Mesenchymal stem cell (in vitro differentiated cells and primary cell): ENCODE measurements at regions not wholly inside any gene's neighbourhood (a gene's known extent, or its start where the extent isn't known, plus 50 kb on each side); places are given as distances from the start of the nearest gene placed in this dataset.

Source experiments
- DNase-seq: peaks from one replicate; pipeline ENCODE4 v3.0.0-alpha.2; 2013
- H2AFZ ChIP-seq: one replicate; pipeline ENCODE4 v1.6.1; 2013; ENCODE audit warnings: low read depth, mild to moderate bottlenecking, control low read depth, inconsistent platforms, low read length, moderate library complexity
- H2AK5ac ChIP-seq: 2 replicates; pipeline ENCODE4 v1.6.1; 2013; ENCODE audit warnings: low read length, moderate library complexity, mild to moderate bottlenecking, inconsistent platforms; ENCODE audit not compliant: severe bottlenecking
- H2BK120ac ChIP-seq: one replicate; pipeline ENCODE4 v1.6.1; 2013; ENCODE audit warnings: low read depth, mild to moderate bottlenecking, inconsistent platforms, low read length, moderate library complexity
- H2BK12ac ChIP-seq, 2 experiments: one replicate each; pipeline ENCODE4 v1.6.1; 2013; ENCODE audit warnings: inconsistent platforms in 2 of 2, low read length in 2 of 2, mild to moderate bottlenecking in 2 of 2, moderate library complexity in 2 of 2, control low read depth in 1 of 2
- H2BK15ac ChIP-seq: one replicate; pipeline ENCODE4 v1.6.1; 2013; ENCODE audit warnings: mild to moderate bottlenecking, low read depth, inconsistent platforms; ENCODE audit not compliant: poor library complexity, severe bottlenecking
- H2BK5ac ChIP-seq: 2 replicates; pipeline ENCODE4 v1.6.1; 2013; ENCODE audit warnings: low read depth, mild to moderate bottlenecking, low read length, control low read depth, inconsistent platforms; ENCODE audit not compliant: poor library complexity, severe bottlenecking
- H3K14ac ChIP-seq, 2 experiments: one replicate each; pipeline ENCODE4 v1.6.1; 2013; ENCODE audit warnings: inconsistent platforms in 2 of 2, low read length in 2 of 2, control low read depth in 1 of 2, mild to moderate bottlenecking in 1 of 2, moderate library complexity in 1 of 2
- H3K18ac ChIP-seq, 2 experiments: one replicate each; pipeline ENCODE4 v1.6.1; 2013; ENCODE audit warnings: inconsistent platforms in 2 of 2, low read length in 2 of 2, control low read depth in 1 of 2, low read depth in 1 of 2, mild to moderate bottlenecking in 1 of 2
- H3K23ac ChIP-seq, 2 experiments: one replicate each; pipeline ENCODE4 v1.6.1; 2013; ENCODE audit warnings: inconsistent platforms in 2 of 2, low read length in 2 of 2, mild to moderate bottlenecking in 2 of 2, moderate library complexity in 2 of 2, control low read depth in 1 of 2
- H3K27ac ChIP-seq: 2 replicates; pipeline ENCODE4 v1.5.1; 2013; ENCODE audit warnings: mild to moderate bottlenecking, moderate library complexity, low read length, control low read depth, inconsistent platforms; ENCODE audit not compliant: poor library complexity, severe bottlenecking
- H3K27me3 ChIP-seq, 2 experiments: 2 replicates each; pipeline versions ENCODE4 v1.6.1 to v1.7.0; 2013; ENCODE audit warnings: low read length in 2 of 2, mild to moderate bottlenecking in 2 of 2, moderate library complexity in 2 of 2, control low read depth in 1 of 2, inconsistent platforms in 1 of 2; ENCODE audit not compliant: control insufficient read depth in 1 of 2, insufficient read depth in 1 of 2
- H3K36me3 ChIP-seq, 2 experiments: 2 replicates each; pipeline versions ENCODE4 v1.6.1 to v1.7.0; 2013; ENCODE audit warnings: low read length in 2 of 2, control low read depth in 1 of 2, inconsistent platforms in 1 of 2, low read depth in 1 of 2, mild to moderate bottlenecking in 1 of 2; ENCODE audit not compliant: insufficient read depth in 2 of 2, control insufficient read depth in 1 of 2
- H3K4ac ChIP-seq, 2 experiments: one replicate each; pipeline ENCODE4 v1.6.1; 2013; ENCODE audit warnings: inconsistent platforms in 2 of 2, low read length in 2 of 2, mild to moderate bottlenecking in 2 of 2, moderate library complexity in 2 of 2, control low read depth in 1 of 2, low read depth in 1 of 2
- H3K4me1 ChIP-seq: 2 replicates; pipeline ENCODE4 v1.6.1; 2013; ENCODE audit warnings: low read depth, low read length, control low read depth; ENCODE audit not compliant: control insufficient read depth, insufficient read depth
- H3K4me2 ChIP-seq: 2 replicates; pipeline ENCODE4 v1.6.1; 2013; ENCODE audit warnings: low read length, mild to moderate bottlenecking, inconsistent platforms; ENCODE audit not compliant: poor library complexity, severe bottlenecking
- H3K4me3 ChIP-seq, 2 experiments: 2 replicates each; pipeline versions ENCODE4 v1.5.1 to v1.7.0; 2013; ENCODE audit warnings: low read length in 2 of 2, mild to moderate bottlenecking in 2 of 2, control low read depth in 1 of 2, low read depth in 1 of 2; ENCODE audit not compliant: insufficient read depth in 1 of 2
- H3K79me1 ChIP-seq: replicated peaks from 2 replicates; pipeline ENCODE4 v1.6.1; 2013; ENCODE audit warnings: mild to moderate bottlenecking, control low read depth, low read length, inconsistent platforms; ENCODE audit not compliant: poor library complexity, severe bottlenecking
- H3K9ac ChIP-seq: 2 replicates; pipeline ENCODE4 v1.7.0; 2013; ENCODE audit warnings: mild to moderate bottlenecking, low read length, moderate library complexity
- H3K9me3 ChIP-seq: 2 replicates; pipeline ENCODE4 v1.7.0; 2013; ENCODE audit warnings: mild to moderate bottlenecking, low read length; ENCODE audit not compliant: control insufficient read depth
- H4K8ac ChIP-seq: one replicate; pipeline ENCODE4 v1.6.1; 2013; ENCODE audit warnings: inconsistent platforms, mild to moderate bottlenecking, low read length, moderate library complexity
- H4K91ac ChIP-seq: one replicate; pipeline ENCODE4 v1.6.1; 2013; ENCODE audit warnings: mild to moderate bottlenecking, low read length, inconsistent platforms
- WGBS: methylation state at CpG from one replicate; pipeline ENCODE4 v1.1.7; 2013; ENCODE audit warnings: mixed read lengths; 5-methylcytosine and 5-hydroxymethylcytosine counted together

DNA sequence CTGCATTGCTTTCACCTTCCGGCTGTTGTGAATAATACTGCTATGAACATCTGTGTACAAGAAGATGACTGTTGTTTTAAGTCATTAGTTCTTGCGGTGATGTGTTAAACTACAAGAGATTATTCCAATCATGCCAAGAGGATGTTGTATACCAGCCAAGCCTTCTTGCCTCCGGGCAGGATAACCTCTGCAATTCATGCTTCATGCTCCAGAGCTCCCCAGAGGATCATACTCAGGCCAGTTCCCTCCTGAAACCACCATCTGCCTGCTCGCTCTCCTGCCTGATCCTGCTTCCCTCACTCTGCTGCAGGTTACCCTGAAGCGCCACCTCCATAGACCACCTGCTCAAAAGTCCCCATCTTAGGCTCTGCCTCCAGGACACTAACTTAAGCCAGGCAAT is 187.1 kb upstream of the PROK2 start:
- Histone ChIP-seq H4K8ac (no peak overlapping the region), H2AFZ (no peak overlapping the region), H3K9ac (no peak overlapping the region), H3K4me1 (no peaks in the 10 kb centered on the region), H2BK120ac (no peak overlapping the region), H2BK15ac (no peak overlapping the region), H3K9me3 (peaks cover 5% of the 10 kb centered on the region), H4K91ac (no peak overlapping the region), H3K4me3 (no peak overlapping the region), H2BK12ac (no peak overlapping the region), H3K4me2 (no peak overlapping the region), H3K27me3 (peaks cover 13 to 76% of the 10 kb centered on the region in 2 experiments), H3K4ac (no peak overlapping the region), H2BK5ac (no peak overlapping the region), H3K14ac (no peak overlapping the region), H3K36me3 (no peaks in the 10 kb centered on the region), H3K79me1 (no peaks in the 10 kb centered on the region), H3K27ac (no peak overlapping the region), H3K18ac (no peak overlapping the region), H2AK5ac (no peak overlapping the region), H3K23ac (no peak overlapping the region)
- DNase-seq: no peak
- 88% methylated on average over 5 of the region's 5 CpGs for WGBS

DNA sequence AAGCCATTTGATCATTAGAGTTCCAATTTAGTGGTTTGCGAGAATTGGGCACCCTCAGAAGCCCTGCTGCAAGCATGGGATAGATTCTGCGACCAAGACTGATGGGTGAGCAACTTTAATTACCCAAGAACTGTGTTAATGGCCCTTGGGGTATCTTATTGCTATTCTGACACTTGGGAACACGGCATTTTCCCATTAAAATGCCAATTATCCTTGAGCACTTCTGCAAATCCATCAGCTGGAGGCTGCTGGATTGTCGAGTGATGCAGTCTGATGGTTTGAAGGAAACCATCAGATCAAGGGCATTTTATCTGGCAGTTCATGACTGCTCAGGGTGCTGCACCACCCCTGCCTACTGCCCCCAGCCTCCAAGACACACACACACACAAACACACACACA is 183.6 kb upstream of the PROK2 start:
- whole genome bisulfite sequencing: 72% methylated on average over 3 of the region's 4 CpGs
- peaks cover 21 to 81% of the 10 kb centered on the region in 2 experiments for H3K27me3 ChIP-seq
- H3K27ac ChIP-seq: no peak overlapping the region
- H2AFZ ChIP-seq: no peak overlapping the region
- no peak overlapping the region for H2BK15ac ChIP-seq
- H4K8ac ChIP-seq: no peak overlapping the region
- no peak overlapping the region for H3K4ac ChIP-seq
- no peaks in the 10 kb centered on the region for H3K9me3 ChIP-seq
- no peaks in the 10 kb centered on the region for H3K36me3 ChIP-seq
- no peak overlapping the region for H2AK5ac ChIP-seq
- no peaks in the 10 kb centered on the region for H3K4me1 ChIP-seq
- no peak overlapping the region for H3K9ac ChIP-seq
- H3K14ac ChIP-seq: no peak overlapping the region
- no peak overlapping the region for H2BK5ac ChIP-seq
- no peak overlapping the region for H2BK120ac ChIP-seq
- H3K23ac ChIP-seq: no peak overlapping the region
- no peak overlapping the region for H4K91ac ChIP-seq
- no peaks in the 10 kb centered on the region for H3K79me1 ChIP-seq
- no peak overlapping the region for H3K4me2 ChIP-seq
- no peak for DNase-seq
- no peak overlapping the region for H2BK12ac ChIP-seq
- H3K4me3 ChIP-seq: no peak overlapping the region
- H3K18ac ChIP-seq: no peak overlapping the region

DNA sequence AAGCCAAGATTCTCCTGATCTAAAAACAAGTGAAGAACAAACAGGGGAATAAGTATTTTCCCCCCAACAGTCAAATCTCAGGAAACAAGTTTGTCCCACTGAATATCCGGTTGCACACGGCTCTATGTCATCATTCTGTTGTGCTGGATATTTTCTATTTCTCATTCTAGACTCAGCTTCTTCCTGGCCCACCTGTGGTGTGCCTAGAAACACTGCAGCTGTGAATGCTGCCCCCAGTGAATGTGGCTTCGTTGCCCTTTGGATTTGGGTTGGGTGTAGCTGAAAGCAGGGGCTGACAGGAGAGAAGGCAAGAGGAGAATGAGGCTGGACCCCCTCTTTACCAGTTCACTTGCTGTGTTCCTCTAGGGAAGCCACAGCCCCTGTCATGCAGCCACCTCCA is 181.2 kb upstream of the PROK2 start:
- Histone ChIP-seq H3K4me1 (no peaks in the 10 kb centered on the region), H3K18ac (no peak overlapping the region), H3K36me3 (no peaks in the 10 kb centered on the region), H3K4me2 (no peak overlapping the region), H3K27me3 (peaks cover 18 to 79% of the 10 kb centered on the region in 2 experiments), H3K9me3 (no peaks in the 10 kb centered on the region), H2BK12ac (no peak overlapping the region), H3K4ac (no peak overlapping the region), H2BK15ac (no peak overlapping the region), H4K8ac (no peak overlapping the region), H3K9ac (no peak overlapping the region), H2BK5ac (no peak overlapping the region), H3K79me1 (no peaks in the 10 kb centered on the region), H2AK5ac (no peak overlapping the region), H3K4me3 (no peak overlapping the region), H3K23ac (no peak overlapping the region), H2AFZ (no peak overlapping the region), H3K27ac (no peak overlapping the region), H2BK120ac (no peak overlapping the region), H4K91ac (no peak overlapping the region), H3K14ac (no peak overlapping the region)
- WGBS: 73% methylated on average over 3 of the region's 3 CpGs
- no peak for DNase-seq

GRCh38 chr3:71964170-71964569 is 179.2 kb upstream of the PROK2 start:
- no peak for DNase-seq
- no peak overlapping the region for H2BK15ac ChIP-seq
- no peak overlapping the region for H3K4ac ChIP-seq
- H3K4me2 ChIP-seq: no peak overlapping the region
- no peak overlapping the region for H2BK120ac ChIP-seq
- H4K91ac ChIP-seq: no peak overlapping the region
- no peaks in the 10 kb centered on the region for H3K9me3 ChIP-seq
- H2BK12ac ChIP-seq: no peak overlapping the region
- H2BK5ac ChIP-seq: no peak overlapping the region
- no peak overlapping the region for H3K18ac ChIP-seq
- no peaks in the 10 kb centered on the region for H3K4me1 ChIP-seq
- H3K23ac ChIP-seq: no peak overlapping the region
- H3K79me1 ChIP-seq: no peaks in the 10 kb centered on the region
- H2AK5ac ChIP-seq: no peak overlapping the region
- H3K36me3 ChIP-seq: no peaks in the 10 kb centered on the region
- no peak overlapping the region for H2AFZ ChIP-seq
- WGBS: 100% methylated on average over 1 of the region's 1 CpG
- H3K27ac ChIP-seq: no peak overlapping the region
- H3K14ac ChIP-seq: no peak overlapping the region
- no peak overlapping the region for H3K9ac ChIP-seq
- H3K4me3 ChIP-seq: no peak overlapping the region
- no peak overlapping the region for H4K8ac ChIP-seq
- H3K27me3 ChIP-seq: peaks cover 17 to 78% of the 10 kb centered on the region in 2 experiments
